ENCODE measurements at regions not wholly inside any gene's neighbourhood (a gene's known extent, or its start where the extent isn't known, plus 50 kb on each side); places are given as distances from the start of the nearest gene placed in this dataset.

DNA sequence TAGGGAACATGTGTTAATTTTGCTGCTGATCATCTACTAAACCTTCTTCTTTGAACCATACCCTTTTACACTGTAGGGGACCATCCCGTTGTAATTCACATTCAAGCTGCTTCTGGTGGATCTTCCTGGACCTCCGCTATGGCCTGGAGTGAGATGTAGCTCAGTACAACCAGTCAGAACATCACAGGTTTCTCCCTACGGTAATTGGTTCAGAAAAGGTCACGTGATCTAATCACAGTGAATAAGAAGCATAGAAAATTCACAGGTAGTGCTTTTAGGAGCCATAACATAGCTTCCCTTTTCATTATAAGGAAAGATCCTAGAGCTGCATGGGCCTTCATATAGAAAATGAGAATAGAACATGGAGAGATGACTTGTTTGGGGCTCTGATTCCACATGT is 320.8 kb upstream of the PDZRN3 start:
- Histone ChIP-seq H3K27me3 (ENCODE audit: low read depth, low read length) (no peaks in the 10 kb centered on the region), H3K4me1 (ENCODE audit: control insufficient read depth in 1 of 2, insufficient read depth in 2 of 2, low read length in 2 of 2) (no peaks in the 10 kb centered on the region), H3K27ac (ENCODE audit: low read length) (no peak overlapping the region), H3K4me3 (ENCODE audit: low read depth in 1 of 2, low read length in 2 of 2) (no peak overlapping the region), H3K9me3 (ENCODE audit: control insufficient read depth in 1 of 2, low read length in 2 of 2) (no peaks in the 10 kb centered on the region), H3K36me3 (ENCODE audit: control insufficient read depth in 1 of 2, insufficient read depth in 2 of 2, low read length in 2 of 2) (no peaks in the 10 kb centered on the region)

DNA sequence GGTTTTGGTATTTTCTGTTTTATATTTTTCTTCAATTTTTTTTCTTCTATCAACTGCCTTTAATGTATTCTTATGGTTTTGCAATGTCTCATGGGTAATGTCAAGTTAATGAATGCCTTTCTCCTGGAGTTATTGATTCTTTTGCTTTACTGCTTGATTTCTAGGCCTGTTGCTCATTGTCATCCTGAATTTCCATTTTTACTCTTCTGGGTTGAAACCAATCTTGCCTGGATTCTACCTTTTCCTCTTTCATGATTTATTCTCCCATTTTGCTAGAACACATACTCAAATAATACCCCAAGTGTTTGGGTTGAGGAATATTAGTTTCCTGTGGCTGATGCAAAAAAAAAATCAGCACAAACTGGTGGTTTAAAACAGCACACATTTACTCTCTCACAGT is 315.2 kb upstream of the PDZRN3 start:
- Histone ChIP-seq H3K27me3 (ENCODE audit: low read depth, low read length) (no peaks in the 10 kb centered on the region), H3K36me3 (ENCODE audit: control insufficient read depth in 1 of 2, insufficient read depth in 2 of 2, low read length in 2 of 2) (no peaks in the 10 kb centered on the region), H3K27ac (ENCODE audit: low read length) (no peak overlapping the region), H3K9me3 (ENCODE audit: control insufficient read depth in 1 of 2, low read length in 2 of 2) (no peaks in the 10 kb centered on the region), H3K4me1 (ENCODE audit: control insufficient read depth in 1 of 2, insufficient read depth in 2 of 2, low read length in 2 of 2) (no peaks in the 10 kb centered on the region), H3K4me3 (ENCODE audit: low read depth in 1 of 2, low read length in 2 of 2) (no peak overlapping the region)

DNA sequence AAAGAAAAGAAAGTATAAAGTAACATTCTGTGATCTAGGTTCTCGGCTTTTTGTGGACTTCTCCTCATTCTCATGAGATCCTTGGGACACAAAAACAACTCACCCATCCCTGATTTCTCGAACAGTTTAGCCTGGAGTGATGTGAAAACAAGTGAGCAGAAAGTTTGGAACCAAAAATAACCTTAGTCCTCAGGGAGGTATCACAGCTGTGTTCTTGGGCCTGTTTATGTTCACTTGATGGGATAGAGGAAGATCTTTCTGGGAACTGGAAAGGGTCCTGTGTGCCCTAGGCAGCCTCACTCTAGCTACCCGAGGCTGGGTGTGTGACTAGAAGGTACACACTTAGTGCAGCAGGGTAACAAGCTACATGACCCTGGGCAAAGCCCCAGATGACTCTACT is 308.8 kb upstream of the PDZRN3 start:
- H3K4me3 ChIP-seq (ENCODE audit: low read depth in 1 of 2, low read length in 2 of 2): no peak overlapping the region
- H3K9me3 ChIP-seq (ENCODE audit: control insufficient read depth in 1 of 2, low read length in 2 of 2): no peaks in the 10 kb centered on the region
- H3K27me3 ChIP-seq (ENCODE audit: low read depth, low read length): no peaks in the 10 kb centered on the region
- H3K4me1 ChIP-seq (ENCODE audit: control insufficient read depth in 1 of 2, insufficient read depth in 2 of 2, low read length in 2 of 2): no peaks in the 10 kb centered on the region
- no peak overlapping the region for H3K27ac ChIP-seq (ENCODE audit: low read length)
- no peaks in the 10 kb centered on the region for H3K36me3 ChIP-seq (ENCODE audit: control insufficient read depth in 1 of 2, insufficient read depth in 2 of 2, low read length in 2 of 2)

DNA sequence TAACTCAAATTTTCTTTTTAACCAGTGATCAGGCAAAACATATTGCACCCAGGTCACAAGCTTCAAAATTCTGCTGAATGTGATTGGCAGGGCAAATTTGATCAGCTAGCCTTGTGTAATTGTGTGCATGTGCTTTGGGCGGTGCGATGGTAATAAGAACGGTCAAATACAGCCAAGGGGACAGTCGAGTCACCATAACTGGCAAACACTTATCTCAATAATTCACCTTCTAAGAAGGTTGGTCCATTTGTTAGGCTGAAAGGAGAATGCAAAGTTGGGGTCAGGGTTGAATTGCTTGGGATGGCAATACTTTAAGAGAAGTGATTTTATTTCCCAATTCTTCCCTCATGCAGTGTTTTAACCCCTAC is 302.4 kb upstream of the PDZRN3 start:
- no peak overlapping the region for H3K4me3 ChIP-seq (ENCODE audit: low read depth in 1 of 2, low read length in 2 of 2)
- no peaks in the 10 kb centered on the region for H3K9me3 ChIP-seq (ENCODE audit: control insufficient read depth in 1 of 2, low read length in 2 of 2)
- no peaks in the 10 kb centered on the region for H3K36me3 ChIP-seq (ENCODE audit: control insufficient read depth in 1 of 2, insufficient read depth in 2 of 2, low read length in 2 of 2)
- no peak overlapping the region for H3K27ac ChIP-seq (ENCODE audit: low read length)
- no peaks in the 10 kb centered on the region for H3K27me3 ChIP-seq (ENCODE audit: low read depth, low read length)
- no peaks in the 10 kb centered on the region for H3K4me1 ChIP-seq (ENCODE audit: control insufficient read depth in 1 of 2, insufficient read depth in 2 of 2, low read length in 2 of 2)

GRCh38 chr3:73926360-73927202 is 301.8 kb upstream of the PDZRN3 start:
- Histone ChIP-seq H3K27ac (ENCODE audit: low read length) (no peak overlapping the region), H3K36me3 (ENCODE audit: control insufficient read depth in 1 of 2, insufficient read depth in 2 of 2, low read length in 2 of 2) (no peaks in the 10 kb centered on the region), H3K4me3 (ENCODE audit: low read depth in 1 of 2, low read length in 2 of 2) (no peak overlapping the region), H3K4me1 (ENCODE audit: control insufficient read depth in 1 of 2, insufficient read depth in 2 of 2, low read length in 2 of 2) (no peaks in the 10 kb centered on the region), H3K9me3 (ENCODE audit: control insufficient read depth in 1 of 2, low read length in 2 of 2) (no peaks in the 10 kb centered on the region), H3K27me3 (ENCODE audit: low read depth, low read length) (no peaks in the 10 kb centered on the region)

- Histone ChIP-seq H3K36me3 (ENCODE audit: control insufficient read depth in 1 of 2, insufficient read depth in 2 of 2, low read length in 2 of 2) (no peaks in the 10 kb centered on the region), H3K27ac (ENCODE audit: low read length) (no peak overlapping the region), H3K9me3 (ENCODE audit: control insufficient read depth in 1 of 2, low read length in 2 of 2) (no peaks in the 10 kb centered on the region), H3K27me3 (ENCODE audit: low read depth, low read length) (no peaks in the 10 kb centered on the region), H3K4me1 (ENCODE audit: control insufficient read depth in 1 of 2, insufficient read depth in 2 of 2, low read length in 2 of 2) (no peaks in the 10 kb centered on the region), H3K4me3 (ENCODE audit: low read depth in 1 of 2, low read length in 2 of 2) (no peak overlapping the region)
Measured at GRCh38 chr3:73925011-73925410, 300.3 kb upstream of the PDZRN3 start.

- Histone ChIP-seq H3K9me3 (ENCODE audit: control insufficient read depth in 1 of 2, low read length in 2 of 2) (no peaks in the 10 kb centered on the region), H3K27ac (ENCODE audit: low read length) (no peak overlapping the region), H3K27me3 (ENCODE audit: low read depth, low read length) (no peaks in the 10 kb centered on the region), H3K36me3 (ENCODE audit: control insufficient read depth in 1 of 2, insufficient read depth in 2 of 2, low read length in 2 of 2) (no peaks in the 10 kb centered on the region), H3K4me1 (ENCODE audit: control insufficient read depth in 1 of 2, insufficient read depth in 2 of 2, low read length in 2 of 2) (no peaks in the 10 kb centered on the region), H3K4me3 (ENCODE audit: low read depth in 1 of 2, low read length in 2 of 2) (no peak overlapping the region)
Measured at GRCh38 chr3:73924048-73924447, 299.3 kb upstream of the PDZRN3 start.

- H3K36me3 ChIP-seq (ENCODE audit: control insufficient read depth in 1 of 2, insufficient read depth in 2 of 2, low read length in 2 of 2): no peaks in the 10 kb centered on the region
- H3K9me3 ChIP-seq (ENCODE audit: control insufficient read depth in 1 of 2, low read length in 2 of 2): no peaks in the 10 kb centered on the region
- no peaks in the 10 kb centered on the region for H3K4me1 ChIP-seq (ENCODE audit: control insufficient read depth in 1 of 2, insufficient read depth in 2 of 2, low read length in 2 of 2)
- no peaks in the 10 kb centered on the region for H3K27me3 ChIP-seq (ENCODE audit: low read depth, low read length)
- no peak overlapping the region for H3K27ac ChIP-seq (ENCODE audit: low read length)
- H3K4me3 ChIP-seq (ENCODE audit: low read depth in 1 of 2, low read length in 2 of 2): no peak overlapping the region
Measured at GRCh38 chr3:73917643-73918042, 292.9 kb upstream of the PDZRN3 start.

DNA sequence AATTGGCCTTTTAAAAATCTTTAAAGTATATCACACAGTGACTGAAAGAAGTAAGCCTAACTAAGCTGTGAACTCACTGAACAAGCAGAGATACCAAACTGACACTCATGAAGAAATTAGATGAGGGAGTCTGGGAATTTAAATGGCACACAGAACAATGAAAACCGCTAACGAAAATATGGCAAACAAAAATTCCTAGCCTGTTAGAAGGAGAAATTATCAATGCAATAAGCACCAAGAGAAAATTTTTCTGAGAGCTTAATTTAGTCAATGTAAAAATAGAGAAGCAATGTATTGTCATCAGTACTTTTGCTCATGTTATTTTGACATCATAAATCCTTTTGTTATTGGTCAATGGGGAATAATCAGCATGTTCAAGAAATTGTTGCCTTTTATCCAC is 291.1 kb upstream of the PDZRN3 start:
- Histone ChIP-seq H3K4me1 (ENCODE audit: control insufficient read depth in 1 of 2, insufficient read depth in 2 of 2, low read length in 2 of 2) (no peaks in the 10 kb centered on the region), H3K27ac (ENCODE audit: low read length) (no peak overlapping the region), H3K4me3 (ENCODE audit: low read depth in 1 of 2, low read length in 2 of 2) (no peak overlapping the region), H3K9me3 (ENCODE audit: control insufficient read depth in 1 of 2, low read length in 2 of 2) (no peaks in the 10 kb centered on the region), H3K36me3 (ENCODE audit: control insufficient read depth in 1 of 2, insufficient read depth in 2 of 2, low read length in 2 of 2) (no peaks in the 10 kb centered on the region), H3K27me3 (ENCODE audit: low read depth, low read length) (no peaks in the 10 kb centered on the region)

DNA sequence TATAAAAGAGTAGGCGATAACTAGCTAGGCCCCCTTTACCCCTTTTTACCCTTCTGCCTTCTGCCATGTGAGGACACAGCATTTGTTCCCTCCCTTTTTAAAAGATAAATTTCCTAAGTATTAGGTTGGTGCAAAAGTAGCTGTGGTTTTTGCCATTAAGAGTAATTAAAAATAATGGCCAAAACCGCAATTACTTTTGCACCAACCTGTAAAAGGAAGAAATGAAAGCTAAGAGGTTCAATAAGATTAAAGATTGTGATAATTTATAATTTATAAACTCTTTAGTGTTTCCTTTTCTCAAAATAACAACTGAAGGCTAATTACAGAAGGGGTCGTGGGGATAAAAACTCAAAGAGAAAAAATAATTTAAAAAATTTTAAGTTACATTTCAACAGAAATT is 283.5 kb upstream of the PDZRN3 start:
- no peaks in the 10 kb centered on the region for H3K4me1 ChIP-seq (ENCODE audit: control insufficient read depth in 1 of 2, insufficient read depth in 2 of 2, low read length in 2 of 2)
- no peak overlapping the region for H3K4me3 ChIP-seq (ENCODE audit: low read depth in 1 of 2, low read length in 2 of 2)
- H3K27ac ChIP-seq (ENCODE audit: low read length): no peak overlapping the region
- no peaks in the 10 kb centered on the region for H3K36me3 ChIP-seq (ENCODE audit: control insufficient read depth in 1 of 2, insufficient read depth in 2 of 2, low read length in 2 of 2)
- no peaks in the 10 kb centered on the region for H3K27me3 ChIP-seq (ENCODE audit: low read depth, low read length)
- H3K9me3 ChIP-seq (ENCODE audit: control insufficient read depth in 1 of 2, low read length in 2 of 2): no peaks in the 10 kb centered on the region

- no peaks in the 10 kb centered on the region for H3K36me3 ChIP-seq (ENCODE audit: control insufficient read depth in 1 of 2, insufficient read depth in 2 of 2, low read length in 2 of 2)
- H3K9me3 ChIP-seq (ENCODE audit: control insufficient read depth in 1 of 2, low read length in 2 of 2): no peaks in the 10 kb centered on the region
- H3K27me3 ChIP-seq (ENCODE audit: low read depth, low read length): no peaks in the 10 kb centered on the region
- H3K4me3 ChIP-seq (ENCODE audit: low read depth in 1 of 2, low read length in 2 of 2): no peak overlapping the region
- no peaks in the 10 kb centered on the region for H3K4me1 ChIP-seq (ENCODE audit: control insufficient read depth in 1 of 2, insufficient read depth in 2 of 2, low read length in 2 of 2)
- H3K27ac ChIP-seq (ENCODE audit: low read length): no peak overlapping the region
Measured at GRCh38 chr3:73901686-73902085, 276.9 kb upstream of the PDZRN3 start.

All from muscle layer of duodenum (tissue), 2 donors.